ENCODE measurements at regions not wholly inside any gene's neighbourhood (a gene's known extent, or its start where the extent isn't known, plus 50 kb on each side); places are given as distances from the start of the nearest gene placed in this dataset.

DNA sequence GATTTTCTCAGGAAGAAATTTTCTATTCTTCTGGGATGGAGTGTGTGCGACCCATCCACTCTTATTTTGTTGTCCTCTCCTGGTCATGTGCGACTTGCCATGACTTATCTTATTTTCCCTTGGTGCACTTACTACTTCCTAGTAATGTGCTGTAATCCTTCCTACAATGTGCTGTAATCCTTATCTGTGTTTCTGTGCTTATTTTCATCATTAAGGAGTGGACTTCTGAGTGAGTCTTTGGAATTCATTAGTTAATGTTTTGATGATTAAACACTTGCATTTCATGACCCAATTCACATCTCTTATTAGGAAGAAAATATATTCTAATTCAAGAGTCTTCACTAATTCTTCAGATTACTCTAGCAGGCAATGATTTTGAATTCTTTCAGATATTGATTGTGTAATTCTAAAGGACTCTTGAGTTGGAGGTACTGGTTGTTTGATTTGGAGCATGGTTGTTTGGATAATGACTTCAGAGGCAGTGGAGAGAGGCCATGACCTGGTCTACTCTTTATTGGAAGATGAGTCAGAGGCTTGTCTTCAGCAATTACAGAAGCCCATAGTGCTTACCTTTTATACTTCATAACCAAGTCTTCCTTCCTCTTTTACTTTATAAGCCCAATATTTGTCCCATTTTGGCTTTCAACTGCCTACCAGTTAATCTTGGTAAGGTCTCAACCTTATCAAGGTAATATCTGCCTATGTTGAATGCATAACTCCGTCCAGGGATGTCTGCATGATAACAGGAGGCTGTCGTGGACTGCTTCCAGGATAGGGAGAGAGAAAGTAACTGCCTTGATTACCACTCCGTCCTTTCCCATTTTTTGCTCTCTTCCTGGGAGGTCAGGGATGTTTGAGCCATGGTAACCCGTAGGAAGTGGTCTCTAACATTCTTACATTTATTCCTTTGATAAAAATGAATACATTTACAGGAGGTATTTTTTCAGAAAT is 278.3 kb upstream of the SP8 start:
- H3K9me3 ChIP-seq (ENCODE audit: control insufficient read depth, insufficient read depth, low read length): no peaks in the 10 kb centered on the region
- no peak overlapping the region for H3K27ac ChIP-seq (ENCODE audit: low read depth, low read length)
- H3K27me3 ChIP-seq (ENCODE audit: control insufficient read depth, insufficient read depth, low read length): no peaks in the 10 kb centered on the region
- H3K36me3 ChIP-seq (ENCODE audit: control insufficient read depth, insufficient read depth, low read length): no peaks in the 10 kb centered on the region
- H3K4me1 ChIP-seq (ENCODE audit: control insufficient read depth, insufficient read depth, low read length): peaks cover 4% of the 10 kb centered on the region; the same call in 1 of the 2 replicates
- H3K9ac ChIP-seq (ENCODE audit: low read depth, low read length): no peak overlapping the region
- H3K4me3 ChIP-seq (ENCODE audit: low read depth, low read length): no peak overlapping the region

DNA sequence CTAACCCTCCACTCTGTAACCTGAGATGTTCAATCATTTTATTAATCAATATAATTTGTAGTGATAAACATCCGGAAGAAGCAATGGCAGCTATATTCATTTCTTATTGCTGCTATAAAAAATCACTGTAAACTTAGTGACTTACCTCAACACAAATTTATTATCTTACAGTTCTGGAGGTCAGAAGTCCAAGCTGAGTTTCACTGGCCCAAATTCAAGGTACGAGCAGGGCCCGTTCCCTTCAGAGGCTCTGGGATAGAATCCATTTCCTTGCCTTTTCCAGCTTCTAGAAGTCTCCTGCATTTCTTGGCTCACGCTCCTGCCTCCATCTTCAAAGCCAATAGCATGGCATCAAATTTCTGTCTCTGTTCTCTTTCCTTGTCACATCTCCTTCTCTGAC is 279.5 kb upstream of the SP8 start:
- Histone ChIP-seq H3K27ac (ENCODE audit: low read depth, low read length) (no peak overlapping the region), H3K9me3 (ENCODE audit: control insufficient read depth, insufficient read depth, low read length) (no peaks in the 10 kb centered on the region), H3K36me3 (ENCODE audit: control insufficient read depth, insufficient read depth, low read length) (no peaks in the 10 kb centered on the region), H3K9ac (ENCODE audit: low read depth, low read length) (no peak overlapping the region), H3K4me1 (ENCODE audit: control insufficient read depth, insufficient read depth, low read length) (peaks cover 4% of the 10 kb centered on the region; the same call in 1 of the 2 replicates), H3K4me3 (ENCODE audit: low read depth, low read length) (no peak overlapping the region), H3K27me3 (ENCODE audit: control insufficient read depth, insufficient read depth, low read length) (no peaks in the 10 kb centered on the region)

DNA sequence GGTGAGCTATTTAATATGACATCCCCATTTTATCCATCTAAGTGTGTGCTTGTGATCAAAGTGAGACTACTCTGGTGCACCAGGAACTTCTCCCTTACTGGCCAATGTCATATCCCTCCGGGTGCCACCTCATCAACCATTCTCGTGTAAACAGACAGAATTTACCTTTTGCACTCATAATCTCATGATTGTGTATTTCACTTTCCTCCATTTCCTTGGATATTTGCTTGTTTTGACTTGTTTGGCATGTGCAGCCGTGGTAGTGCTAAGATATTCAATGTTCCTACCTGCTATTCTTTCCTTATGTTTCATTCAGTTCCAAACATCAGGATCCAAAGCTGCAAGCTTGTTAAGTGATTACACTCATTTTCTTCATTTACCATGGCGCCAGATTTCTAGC is 280.5 kb upstream of the SP8 start:
- H3K4me3 ChIP-seq (ENCODE audit: low read depth, low read length): no peak overlapping the region
- no peaks in the 10 kb centered on the region for H3K27me3 ChIP-seq (ENCODE audit: control insufficient read depth, insufficient read depth, low read length)
- no peaks in the 10 kb centered on the region for H3K36me3 ChIP-seq (ENCODE audit: control insufficient read depth, insufficient read depth, low read length)
- H3K27ac ChIP-seq (ENCODE audit: low read depth, low read length): no peak overlapping the region
- no peaks in the 10 kb centered on the region for H3K9me3 ChIP-seq (ENCODE audit: control insufficient read depth, insufficient read depth, low read length)
- H3K9ac ChIP-seq (ENCODE audit: low read depth, low read length): no peak overlapping the region
- H3K4me1 ChIP-seq (ENCODE audit: control insufficient read depth, insufficient read depth, low read length): peaks cover 4% of the 10 kb centered on the region; the same call in 1 of the 2 replicates

DNA sequence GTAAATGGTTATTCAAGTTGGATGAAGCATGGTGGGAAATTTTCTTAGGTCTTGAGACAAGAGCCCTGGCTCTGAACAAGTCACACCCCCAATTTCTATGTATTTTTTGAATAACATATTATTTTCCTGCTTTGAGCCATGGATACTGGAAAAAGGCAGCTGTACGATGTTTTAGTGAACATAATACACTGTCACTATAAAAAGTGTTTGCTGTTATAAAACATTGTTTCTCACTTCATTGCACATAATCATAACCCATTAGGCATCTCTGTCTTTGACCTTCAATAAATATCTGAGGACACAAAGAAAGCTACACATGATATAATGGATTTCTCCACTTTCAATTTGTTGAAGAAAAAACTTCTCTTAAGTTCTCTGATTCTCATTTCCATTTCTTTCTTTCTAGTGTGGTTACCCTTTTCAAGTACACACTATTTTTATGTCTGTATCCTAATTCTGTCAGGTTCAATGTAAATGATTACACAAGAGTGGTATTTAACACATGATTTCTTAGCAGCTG is 283.9 kb upstream of the SP8 start:
- Histone ChIP-seq H3K27me3 (ENCODE audit: control insufficient read depth, insufficient read depth, low read length) (no peaks in the 10 kb centered on the region), H3K4me3 (ENCODE audit: low read depth, low read length) (no peak overlapping the region), H3K9ac (ENCODE audit: low read depth, low read length) (no peak overlapping the region), H3K36me3 (ENCODE audit: control insufficient read depth, insufficient read depth, low read length) (no peaks in the 10 kb centered on the region), H3K4me1 (ENCODE audit: control insufficient read depth, insufficient read depth, low read length) (peaks cover 11% of the 10 kb centered on the region), H3K27ac (ENCODE audit: low read depth, low read length) (no peak overlapping the region), H3K9me3 (ENCODE audit: control insufficient read depth, insufficient read depth, low read length) (no peaks in the 10 kb centered on the region)

DNA sequence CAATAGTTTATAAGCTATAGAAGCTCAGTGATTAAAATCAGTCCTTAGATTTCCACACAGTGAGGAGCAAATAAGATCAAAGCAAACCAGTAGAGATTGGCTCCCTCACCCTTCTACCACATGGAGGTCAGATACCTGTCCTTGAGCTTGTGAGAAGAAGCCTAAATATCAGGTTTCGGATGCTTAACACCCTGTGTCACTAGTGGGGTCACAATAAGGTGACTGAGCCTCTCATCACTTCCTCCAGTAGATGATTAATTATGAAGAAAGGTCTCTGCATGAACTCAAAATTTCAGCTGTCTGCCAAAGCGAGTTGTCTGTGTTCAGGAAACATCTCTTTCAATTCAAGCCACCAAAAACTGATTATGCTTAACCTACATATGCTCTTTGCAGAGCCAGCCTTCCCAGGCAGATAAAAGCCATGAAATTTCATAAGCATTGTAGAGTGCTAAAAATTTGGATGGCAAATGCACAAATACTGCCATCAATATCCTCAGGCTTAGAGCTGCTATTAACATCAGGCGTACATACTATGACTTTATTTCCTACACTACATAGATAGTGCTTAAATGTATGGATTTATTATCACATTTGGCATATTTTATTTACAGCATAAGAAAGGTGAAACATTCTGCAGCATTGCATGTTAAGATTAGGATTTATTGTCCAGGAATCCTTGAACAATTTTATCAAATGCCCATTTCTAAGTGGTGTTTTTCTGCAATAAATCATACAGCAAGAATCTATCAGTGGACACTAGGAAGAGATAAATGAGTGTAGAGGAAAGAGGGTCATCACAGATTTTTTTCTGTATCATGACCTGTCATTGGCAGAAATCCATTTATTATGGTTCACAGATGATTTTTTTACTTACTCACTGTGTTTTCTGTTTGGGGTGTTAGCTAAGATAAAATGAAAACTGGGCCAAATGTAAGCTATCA is 285.1 kb upstream of the SP8 start:
- no peak overlapping the region for H3K27ac ChIP-seq (ENCODE audit: low read depth, low read length)
- H3K4me1 ChIP-seq (ENCODE audit: control insufficient read depth, insufficient read depth, low read length): peaks cover 23% of the 10 kb centered on the region
- no peaks in the 10 kb centered on the region for H3K36me3 ChIP-seq (ENCODE audit: control insufficient read depth, insufficient read depth, low read length)

DNA sequence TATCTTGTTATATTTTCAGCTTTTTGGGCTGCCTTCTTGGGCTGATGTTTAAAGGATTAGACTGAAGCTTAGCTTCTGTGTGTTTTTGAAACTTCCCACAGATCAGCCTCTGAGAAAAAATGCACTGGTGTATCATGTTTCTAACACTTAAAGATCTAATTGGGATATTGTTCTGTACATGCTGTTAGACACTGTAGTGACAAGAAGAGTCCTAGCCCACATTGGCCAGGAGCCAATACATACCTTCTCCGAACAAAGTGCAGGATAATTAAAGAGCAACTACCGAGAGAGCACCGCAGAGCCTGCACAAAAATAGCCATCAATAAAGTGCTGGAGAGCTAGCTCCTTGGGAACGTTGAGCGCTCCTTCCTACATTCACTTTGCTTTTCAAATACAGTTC is 289.4 kb upstream of the SP8 start:
- H3K4me3 ChIP-seq (ENCODE audit: low read depth, low read length): no peak overlapping the region
- no peak overlapping the region for H3K27ac ChIP-seq (ENCODE audit: low read depth, low read length)
- H3K4me1 ChIP-seq (ENCODE audit: control insufficient read depth, insufficient read depth, low read length): peaks cover 24% of the 10 kb centered on the region
- H3K9ac ChIP-seq (ENCODE audit: low read depth, low read length): no peak overlapping the region
- no peaks in the 10 kb centered on the region for H3K27me3 ChIP-seq (ENCODE audit: control insufficient read depth, insufficient read depth, low read length)
- H3K36me3 ChIP-seq (ENCODE audit: control insufficient read depth, insufficient read depth, low read length): no peaks in the 10 kb centered on the region
- no peaks in the 10 kb centered on the region for H3K9me3 ChIP-seq (ENCODE audit: control insufficient read depth, insufficient read depth, low read length)

More for the DNA sequence above, 285.1 kb upstream of the SP8 start:
- Histone ChIP-seq H3K9ac (ENCODE audit: low read depth, low read length) (no peak overlapping the region), H3K4me3 (ENCODE audit: low read depth, low read length) (no peak overlapping the region), H3K27me3 (ENCODE audit: control insufficient read depth, insufficient read depth, low read length) (no peaks in the 10 kb centered on the region), H3K9me3 (ENCODE audit: control insufficient read depth, insufficient read depth, low read length) (no peaks in the 10 kb centered on the region)

DNA sequence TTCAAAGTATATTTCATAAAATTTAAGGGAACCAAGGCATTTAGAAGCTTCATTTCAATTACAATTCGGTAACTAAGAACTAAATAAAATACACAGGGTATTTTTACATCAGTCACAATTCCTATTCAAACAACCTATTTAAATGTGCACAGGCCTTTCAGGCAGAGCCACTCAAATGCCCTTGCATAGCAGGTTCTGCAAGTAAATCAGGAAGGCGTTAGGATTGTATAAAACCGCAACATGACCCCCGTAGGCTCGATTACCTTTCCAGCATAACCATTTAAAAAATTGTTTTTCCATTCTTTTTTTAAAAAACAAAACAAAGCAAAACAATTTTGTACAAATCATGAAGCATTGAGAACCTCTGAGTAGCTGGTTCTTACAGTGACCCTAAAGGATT is 289.9 kb upstream of the SP8 start:
- Histone ChIP-seq H3K27ac (ENCODE audit: low read depth, low read length) (no peak overlapping the region), H3K27me3 (ENCODE audit: control insufficient read depth, insufficient read depth, low read length) (no peaks in the 10 kb centered on the region), H3K4me3 (ENCODE audit: low read depth, low read length) (no peak overlapping the region), H3K36me3 (ENCODE audit: control insufficient read depth, insufficient read depth, low read length) (no peaks in the 10 kb centered on the region), H3K9me3 (ENCODE audit: control insufficient read depth, insufficient read depth, low read length) (no peaks in the 10 kb centered on the region), H3K9ac (ENCODE audit: low read depth, low read length) (no peak overlapping the region), H3K4me1 (ENCODE audit: control insufficient read depth, insufficient read depth, low read length) (peaks cover 24% of the 10 kb centered on the region)

DNA sequence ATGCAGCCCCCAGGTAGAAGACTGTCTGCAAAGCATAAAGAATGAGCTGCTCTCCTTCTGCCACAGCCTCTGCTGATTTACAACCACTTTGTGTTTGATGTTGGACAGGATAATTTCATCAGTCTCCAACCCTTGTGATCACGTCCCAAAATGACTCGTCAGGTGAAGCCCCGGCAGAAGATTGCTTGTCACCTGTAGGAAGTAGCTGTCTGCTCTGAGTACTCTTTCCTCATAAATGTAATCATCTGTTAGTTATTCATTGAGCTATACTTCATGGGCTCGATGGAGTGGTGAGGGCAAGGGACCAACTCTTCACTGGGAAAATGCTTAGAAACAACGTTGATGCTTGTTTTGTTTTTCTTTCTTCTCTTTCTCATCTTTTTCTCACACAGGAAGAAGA is 290.9 kb upstream of the SP8 start:
- Histone ChIP-seq H3K9ac (ENCODE audit: low read depth, low read length) (no peak overlapping the region), H3K9me3 (ENCODE audit: control insufficient read depth, insufficient read depth, low read length) (no peaks in the 10 kb centered on the region), H3K36me3 (ENCODE audit: control insufficient read depth, insufficient read depth, low read length) (no peaks in the 10 kb centered on the region), H3K27ac (ENCODE audit: low read depth, low read length) (no peak overlapping the region), H3K4me1 (ENCODE audit: control insufficient read depth, insufficient read depth, low read length) (peaks cover 24% of the 10 kb centered on the region), H3K4me3 (ENCODE audit: low read depth, low read length) (no peak overlapping the region), H3K27me3 (ENCODE audit: control insufficient read depth, insufficient read depth, low read length) (no peaks in the 10 kb centered on the region)

DNA sequence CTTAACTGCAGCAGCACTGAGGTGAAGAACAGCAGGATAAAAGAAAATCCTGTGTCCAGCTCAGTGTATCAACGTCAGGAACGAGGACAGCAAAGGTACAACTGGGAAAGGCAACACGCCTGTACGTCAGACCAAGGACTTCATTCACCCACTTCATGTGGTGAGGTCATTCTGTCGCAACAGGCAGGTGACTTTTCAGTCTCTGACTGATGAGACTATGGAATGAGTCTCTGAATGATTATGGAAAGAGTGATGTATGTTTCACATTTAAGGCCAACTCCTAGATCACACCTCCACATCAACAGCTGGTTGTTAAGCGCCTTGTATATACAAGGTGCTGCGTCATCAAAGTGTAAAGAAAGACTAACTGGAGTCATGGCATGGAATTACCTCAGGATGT is 297.6 kb upstream of the SP8 start:
- Histone ChIP-seq H3K9me3 (ENCODE audit: control insufficient read depth, insufficient read depth, low read length) (no peaks in the 10 kb centered on the region), H3K36me3 (ENCODE audit: control insufficient read depth, insufficient read depth, low read length) (no peaks in the 10 kb centered on the region), H3K27ac (ENCODE audit: low read depth, low read length) (no peak overlapping the region), H3K4me3 (ENCODE audit: low read depth, low read length) (no peak overlapping the region), H3K9ac (ENCODE audit: low read depth, low read length) (no peak overlapping the region), H3K4me1 (ENCODE audit: control insufficient read depth, insufficient read depth, low read length) (no peaks in the 10 kb centered on the region), H3K27me3 (ENCODE audit: control insufficient read depth, insufficient read depth, low read length) (no peaks in the 10 kb centered on the region)

DNA sequence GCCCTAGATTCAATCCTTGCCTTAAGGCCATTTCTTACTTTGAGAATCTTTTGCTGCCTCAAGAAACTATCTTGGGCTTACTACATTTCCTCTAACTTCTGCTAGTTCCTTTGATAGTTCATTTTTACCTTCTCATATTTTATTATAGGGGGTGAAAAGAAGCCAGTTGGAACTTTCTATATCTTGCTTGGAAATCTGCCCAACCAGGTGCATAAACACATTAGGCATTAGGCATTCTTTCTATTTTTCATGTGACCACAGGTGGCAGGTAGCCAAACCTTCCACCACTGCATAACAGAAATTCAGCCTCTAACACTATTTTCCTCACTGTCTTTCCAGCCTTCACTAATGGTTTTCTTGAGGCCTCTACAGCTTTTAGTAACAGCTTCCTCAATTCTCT is 300.0 kb upstream of the SP8 start:
- H3K27me3 ChIP-seq (ENCODE audit: control insufficient read depth, insufficient read depth, low read length): no peaks in the 10 kb centered on the region
- H3K4me1 ChIP-seq (ENCODE audit: control insufficient read depth, insufficient read depth, low read length): no peaks in the 10 kb centered on the region
- H3K9me3 ChIP-seq (ENCODE audit: control insufficient read depth, insufficient read depth, low read length): no peaks in the 10 kb centered on the region
- H3K27ac ChIP-seq (ENCODE audit: low read depth, low read length): no peak overlapping the region
- no peak overlapping the region for H3K9ac ChIP-seq (ENCODE audit: low read depth, low read length)
- no peak overlapping the region for H3K4me3 ChIP-seq (ENCODE audit: low read depth, low read length)
- no peaks in the 10 kb centered on the region for H3K36me3 ChIP-seq (ENCODE audit: control insufficient read depth, insufficient read depth, low read length)

All from HUES48 (cell line).